DND-41 (cell line): ENCODE measurements at regions not wholly inside any gene's neighbourhood (a gene's known extent, or its start where the extent isn't known, plus 50 kb on each side); places are given as distances from the start of the nearest gene placed in this dataset.
"Not testable (repeated sequence)": the region's sequence is repeated elsewhere in the genome, so short reads cannot be mapped to it uniquely, and the experiment has no call there.

Source experiments
- CTCF ChIP-seq: IDR thresholded peaks from 2 replicates; pipeline ENCODE4 v1.5.1; 2012; ENCODE audit warnings: borderline replicate concordance, low read length, moderate library complexity, mild to moderate bottlenecking; ENCODE audit not compliant: poor library complexity, severe bottlenecking; ENCODE audit errors: extremely low read depth
- EZH2 ChIP-seq: IDR thresholded peaks from 3 replicates; pipeline ENCODE4 v1.6.1; 2012; ENCODE audit warnings: borderline replicate concordance, low read depth, mild to moderate bottlenecking, moderate library complexity, low read length, inconsistent platforms; ENCODE audit not compliant: severe bottlenecking

- TF ChIP-seq EZH2, CTCF: not testable (repeated sequence)
These were observed 192.8 kb upstream of the PLGLB2 start for GRCh38 chr2:87555082-87555481.
